ENCODE measurements at regions not wholly inside any gene's neighbourhood (a gene's known extent, or its start where the extent isn't known, plus 50 kb on each side); places are given as distances from the start of the nearest gene placed in this dataset.

GRCh38 chr21:25405984-25406383 is 201.3 kb downstream of the MRPL39 start:
- H3K18ac ChIP-seq (ENCODE audit: extremely low read depth, low read length), result no peak overlapping the region
- no peak overlapping the region for H3K4me3 ChIP-seq (ENCODE audit: extremely low read depth in 1 of 4, insufficient read depth in 2 of 4, low read depth in 3 of 4, low read length in 4 of 4)
- H4K20me1 ChIP-seq (replicated peaks in 1 of 2; ENCODE audit: control insufficient read depth in 1 of 2, insufficient read depth in 2 of 2, low read length in 2 of 2), result no peaks in the 10 kb centered on the region
- H3K14ac ChIP-seq (ENCODE audit: insufficient read length), result no peak overlapping the region
- no peak overlapping the region for H2AFZ ChIP-seq (ENCODE audit: low read length)
- H2BK12ac ChIP-seq (ENCODE audit: low read depth, low read length), result no peak overlapping the region
- no peak overlapping the region for H4K5ac ChIP-seq (ENCODE audit: insufficient read length, low read depth, low read length)
- H3K9ac ChIP-seq (replicated peaks in 1 of 4; ENCODE audit: extremely low read depth in 1 of 4, low read depth in 3 of 4, low read length in 3 of 4), result no peak overlapping the region
- no peaks in the 10 kb centered on the region; a peak in 1 of 4 replicates for H3K79me2 ChIP-seq (ENCODE audit: control insufficient read depth in 1 of 2, insufficient read depth in 2 of 2, low read length in 2 of 2)
- H3K27ac ChIP-seq (ENCODE audit: low read depth, low read length), result no peak overlapping the region
- no peak overlapping the region for H2AK5ac ChIP-seq (ENCODE audit: low read depth, low read length)
- no peak overlapping the region for H3K4ac ChIP-seq (replicated peaks; ENCODE audit: insufficient read length, low read depth, low read length)
- no peak overlapping the region for H2BK20ac ChIP-seq (ENCODE audit: low read length)
- TF ChIP-seq JUN (IDR thresholded peaks at IDR 0.05; ENCODE audit: low read depth, low read length), result no peak
- no peak for TF ChIP-seq CBX8 (IDR thresholded peaks at IDR 0.05; ENCODE audit: borderline replicate concordance, low read depth, low read length)
- TF ChIP-seq SIX5 (IDR thresholded peaks at IDR 0.05; ENCODE audit: low read depth, low read length), result no peak
- TF ChIP-seq TCF12 (IDR thresholded peaks at IDR 0.05; ENCODE audit: low read depth, low read length), result no peak
- peaks cover 3 to 5% of the 10 kb centered on the region in 2 experiments; a peak in 1 of 4 replicates for H3K9me3 ChIP-seq (ENCODE audit: insufficient read depth in 2 of 2, low read depth in 1 of 2, low read length in 1 of 2)
- no peak overlapping the region for H2BK15ac ChIP-seq (ENCODE audit: low read length)
- no peaks in the 10 kb centered on the region for H3K4me1 ChIP-seq (replicated peaks in 1 of 4; ENCODE audit: control insufficient read depth in 3 of 4, insufficient read depth in 4 of 4, low read length in 3 of 4)
- DNase-seq (ENCODE audit: low read depth in 1 of 2, low spot score in 2 of 2) (no peak), FAIRE-seq (no peak)
- no peak overlapping the region for H4K91ac ChIP-seq (replicated peaks; ENCODE audit: insufficient read length, low read length)
- H2BK120ac ChIP-seq (replicated peaks; ENCODE audit: low read depth, low read length), result no peak overlapping the region
- no peaks in the 10 kb centered on the region for H3K79me1 ChIP-seq (ENCODE audit: low read depth, low read length)
- ChIA-PET CTCF (ENCODE audit: partially characterized antibody) (interaction anchor here (0.6 to 1.5 kb wide), 2 partner anchors 20 to 131 kb away, joined by 3 to 5 read pairs; no protein-coding TSS in a partner anchor), POLR2A (ENCODE audit: partially characterized antibody) (no interaction called here)
- no peak overlapping the region for H3K23ac ChIP-seq (ENCODE audit: insufficient read length)
- no peak overlapping the region for H4K8ac ChIP-seq (ENCODE audit: extremely low read depth, insufficient read depth, low read length)
- no peaks in the 10 kb centered on the region for H3K36me3 ChIP-seq (ENCODE audit: control insufficient read depth in 2 of 4, insufficient read depth in 4 of 4, low read length in 3 of 4)
- no peak overlapping the region for H2BK5ac ChIP-seq (ENCODE audit: low read depth, low read length)
- no peak overlapping the region for H3K4me2 ChIP-seq (ENCODE audit: insufficient read depth in 1 of 2, low read depth in 2 of 2, low read length in 2 of 2)
- H3K23me2 ChIP-seq (ENCODE audit: low read depth, low read length), result no peaks in the 10 kb centered on the region; the same call in 1 of the 2 replicates
- no peak overlapping the region for H3K56ac ChIP-seq (replicated peaks; ENCODE audit: insufficient read length, low read depth, low read length)
- H3K27me3 ChIP-seq (replicated peaks in 1 of 4; ENCODE audit: control insufficient read depth in 3 of 4, extremely low read depth in 1 of 4, insufficient read depth in 3 of 4, low read length in 3 of 4), result no peaks in the 10 kb centered on the region
